ENCODE measurements at regions not wholly inside any gene's neighbourhood (a gene's known extent, or its start where the extent isn't known, plus 50 kb on each side); places are given as distances from the start of the nearest gene placed in this dataset.
"Not testable (repeated sequence)": the region's sequence is repeated elsewhere in the genome, so short reads cannot be mapped to it uniquely, and the experiment has no call there.

GRCh38 chr16:35797811-35798210, 2338.4 kb downstream of the TP53TG3F start:
- Histone ChIP-seq H3K9me3 (peaks cover 0 to 92% (median 74%) of the 10 kb centered on the region in 8 donors), H3K27me3 (replicated peaks in 1 of 7) (no peaks in the 10 kb centered on the region), H3K4me1 (no peaks in the 10 kb centered on the region), H3K27ac (no peak overlapping the region), H3K4me3 (no peak overlapping the region), H3K36me3 (no peaks in the 10 kb centered on the region)
- no peak for TF ChIP-seq CTCF (IDR thresholded peaks at IDR 0.05 in 8 of 11, conservative IDR thresholded peaks at IDR 0.05 in 3 of 11)
- no peak for DNase-seq
- 57 to 85% (median 74%) methylated on average over 3 of the region's 3 CpGs for WGBS, 5 donors
- intact Hi-C loops (cut with DNase I; ENCODE audit: low total_unique reads), result no loop called here

GRCh38 chr16:35798885-35799426, 2339.5 kb downstream of the TP53TG3F start:
- Histone ChIP-seq H3K9me3 (peaks cover 0 to 88% (median 65%) of the 10 kb centered on the region in 8 donors), H3K4me1 (no peaks in the 10 kb centered on the region), H3K36me3 (no peaks in the 10 kb centered on the region), H3K27ac (no peak overlapping the region), H3K27me3 (replicated peaks in 1 of 7) (no peaks in the 10 kb centered on the region), H3K4me3 (no peak overlapping the region)
- 60 to 63% (median 62%) methylated on average over 11 of the region's 11 CpGs for WGBS, 5 donors
- TF ChIP-seq POLR2AphosphoS5 (IDR thresholded peaks at IDR 0.05) (no peak), POLR2A (IDR thresholded peaks at IDR 0.05) (no peak), CTCF (IDR thresholded peaks at IDR 0.05 in 8 of 11, conservative IDR thresholded peaks at IDR 0.05 in 3 of 11) (no peak)
- intact Hi-C loops (cut with DNase I; ENCODE audit: low total_unique reads), result no loop called here
- no peak for DNase-seq

GRCh38 chr16:35804465-35804864, 2345.1 kb downstream of the TP53TG3F start:
- peaks cover 0 to 65% (median 46%) of the 10 kb centered on the region in 8 donors for H3K9me3 ChIP-seq
- not testable (repeated sequence) for H3K4me1 ChIP-seq; DNase-seq; H3K27me3 ChIP-seq (replicated peaks in 1 of 7); H3K36me3 ChIP-seq; H3K27ac ChIP-seq; H3K4me3 ChIP-seq
- intact Hi-C loops (cut with DNase I; ENCODE audit: low total_unique reads), result loop anchor here (5.0 kb wide), 1 partner anchor 38 kb away; no protein-coding TSS in a partner anchor

GRCh38 chr16:35823342-35823741, 2363.9 kb downstream of the TP53TG3F start:
- H3K27ac ChIP-seq, result no peak overlapping the region
- no peak overlapping the region for H3K4me3 ChIP-seq
- DNase-seq, result no peak
- TF ChIP-seq CTCF (IDR thresholded peaks at IDR 0.05 in 8 of 11, conservative IDR thresholded peaks at IDR 0.05 in 3 of 11), result no peak
- TF ChIP-seq POLR2A (IDR thresholded peaks at IDR 0.05), result no peak
- TF ChIP-seq POLR2AphosphoS5 (IDR thresholded peaks at IDR 0.05), result no peak
- H3K36me3 ChIP-seq, result no peaks in the 10 kb centered on the region
- H3K27me3 ChIP-seq (replicated peaks in 1 of 7), result no peaks in the 10 kb centered on the region
- H3K4me1 ChIP-seq, result no peaks in the 10 kb centered on the region
- peaks cover 0 to 77% (median 57%) of the 10 kb centered on the region in 8 donors for H3K9me3 ChIP-seq
- intact Hi-C loops (cut with DNase I; ENCODE audit: low total_unique reads), result no loop called here

GRCh38 chr16:35841632-35842031, 2382.2 kb downstream of the TP53TG3F start:
- no peak for TF ChIP-seq POLR2AphosphoS5 (IDR thresholded peaks at IDR 0.05)
- TF ChIP-seq POLR2A (IDR thresholded peaks at IDR 0.05), result no peak
- no peak for TF ChIP-seq CTCF (IDR thresholded peaks at IDR 0.05 in 8 of 11, conservative IDR thresholded peaks at IDR 0.05 in 3 of 11)

More at GRCh38 chr16:35841632-35842031, 2382.2 kb downstream of the TP53TG3F start:
- Histone ChIP-seq H3K36me3 (no peaks in the 10 kb centered on the region), H3K4me3 (no peak overlapping the region), H3K27ac (no peak overlapping the region), H3K4me1 (no peaks in the 10 kb centered on the region), H3K27me3 (replicated peaks in 1 of 7) (no peaks in the 10 kb centered on the region), H3K9me3 (peaks cover 0 to 83% (median 56%) of the 10 kb centered on the region in 8 donors)
- 24 to 43% (median 34%) methylated on average over 3 of the region's 3 CpGs for WGBS, 5 donors
- DNase-seq, result no peak
- intact Hi-C loops (cut with DNase I; ENCODE audit: low total_unique reads), result loop anchor here (5.0 kb wide), 1 partner anchor 39 kb away; no protein-coding TSS in a partner anchor
